DND-41 (cell line): ENCODE measurements at regions not wholly inside any gene's neighbourhood (a gene's known extent, or its start where the extent isn't known, plus 50 kb on each side); places are given as distances from the start of the nearest gene placed in this dataset.

ENCODE experiments used
- ATAC-seq: fragments of 200-7000 bp; cut with Tn5 transposase; 3 replicates; pipeline ENCODE4 v1.9.1; 2021; ENCODE audit warnings: low read depth; ENCODE audit not compliant: insufficient read depth
- DNase-seq: peaks from one replicate; pipeline ENCODE4 v3.0.0-alpha.2; 2020
- H2AFZ ChIP-seq: 2 replicates; pipeline ENCODE4 v1.6.0; 2012; ENCODE audit warnings: low read depth, low read length
- H3K27ac ChIP-seq: 2 replicates; pipeline ENCODE4 v1.5.1; 2012; ENCODE audit warnings: low read length, inconsistent platforms
- H3K27me3 ChIP-seq: fragments of 200-600 bp; sonication (generic); 2 replicates; pipeline ENCODE4 v1.6.0; 2012; ENCODE audit warnings: low read length, mild to moderate bottlenecking, inconsistent platforms; ENCODE audit not compliant: insufficient read depth, poor library complexity
- H3K36me3 ChIP-seq: 2 replicates; pipeline ENCODE4 v1.5.1; 2012; ENCODE audit warnings: low read length, inconsistent platforms; ENCODE audit not compliant: insufficient read depth
- H3K4me1 ChIP-seq: 2 replicates; pipeline ENCODE4 v1.5.1; 2012; ENCODE audit warnings: mild to moderate bottlenecking, low read length; ENCODE audit not compliant: insufficient read depth
- H3K4me2 ChIP-seq: 2 replicates; pipeline ENCODE4 v1.6.0; 2012; ENCODE audit warnings: mild to moderate bottlenecking, moderate library complexity, low read length, inconsistent platforms; ENCODE audit not compliant: insufficient read depth
- H3K4me3 ChIP-seq, 2 experiments: fragments of 200-600 bp in 1 of 2; shearing (Covaris generic) in 1 of 2; 2 replicates each; pipeline ENCODE4 v1.5.1; 2012 to 2016; ENCODE audit warnings: inconsistent platforms in 2 of 2, low read length in 2 of 2, mild to moderate bottlenecking in 2 of 2, low read depth in 1 of 2, moderate library complexity in 1 of 2
- H3K79me2 ChIP-seq: 2 replicates; pipeline ENCODE4 v1.6.0; 2012; ENCODE audit warnings: low read length, inconsistent platforms; ENCODE audit not compliant: insufficient read depth
- H3K9ac ChIP-seq: 2 replicates; pipeline ENCODE4 v1.6.0; 2012; ENCODE audit warnings: low read depth, mild to moderate bottlenecking, inconsistent platforms, low read length, moderate library complexity
- H3K9me3 ChIP-seq: 2 replicates; pipeline ENCODE4 v1.5.1; 2012; ENCODE audit warnings: low read length, moderate library complexity, mild to moderate bottlenecking, inconsistent platforms; ENCODE audit not compliant: insufficient read depth, severe bottlenecking
- H4K20me1 ChIP-seq: 2 replicates; pipeline ENCODE4 v1.6.0; 2012; ENCODE audit warnings: low read length; ENCODE audit not compliant: insufficient read depth
- CTCF ChIP-seq: IDR thresholded peaks from 2 replicates; pipeline ENCODE4 v1.5.1; 2012; ENCODE audit warnings: borderline replicate concordance, low read length, moderate library complexity, mild to moderate bottlenecking; ENCODE audit not compliant: poor library complexity, severe bottlenecking; ENCODE audit errors: extremely low read depth
- EZH2 ChIP-seq: IDR thresholded peaks from 3 replicates; pipeline ENCODE4 v1.6.1; 2012; ENCODE audit warnings: borderline replicate concordance, low read depth, mild to moderate bottlenecking, moderate library complexity, low read length, inconsistent platforms; ENCODE audit not compliant: severe bottlenecking

DNA sequence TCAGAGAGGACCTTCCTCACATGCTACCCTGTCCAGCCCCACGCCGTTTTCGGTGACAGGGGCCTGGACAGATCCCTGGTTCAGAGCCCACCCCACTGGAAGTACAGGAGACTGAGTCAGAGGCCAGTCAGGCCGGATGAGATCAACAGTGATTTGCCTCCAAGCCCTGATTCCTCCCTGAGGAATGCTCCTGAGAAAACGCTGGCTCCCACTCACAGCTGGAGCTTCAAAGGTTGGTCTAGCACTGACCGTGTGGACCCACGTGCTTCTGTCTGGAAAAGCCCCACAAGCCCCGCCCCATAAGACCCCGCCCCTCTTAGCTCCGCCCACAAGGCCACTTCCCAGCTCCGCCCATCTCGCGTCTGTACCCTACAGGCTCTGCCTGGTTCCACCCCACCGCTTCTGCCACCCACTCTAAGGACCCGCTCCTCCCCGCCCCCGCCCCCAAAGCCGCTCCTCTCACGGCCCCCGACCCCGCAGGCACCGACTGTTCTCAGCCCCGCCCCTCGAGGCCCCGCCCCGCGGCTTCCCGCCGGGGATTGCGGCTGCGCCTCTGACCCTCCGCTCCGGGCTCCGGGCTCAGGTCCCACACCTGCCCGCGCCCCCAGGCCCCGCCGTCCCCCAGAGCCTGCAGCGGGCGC is 64.9 kb upstream of the BHLHE23 start:
- Histone ChIP-seq H3K27ac (no peak overlapping the region), H4K20me1 (peaks cover 47% of the 10 kb centered on the region), H3K9ac (no peak overlapping the region), H3K79me2 (no peaks in the 10 kb centered on the region), H3K4me3 (no peak overlapping the region), H3K4me1 (no peaks in the 10 kb centered on the region), H2AFZ (no peak overlapping the region), H3K9me3 (peaks cover 7% of the 10 kb centered on the region), H3K36me3 (no peaks in the 10 kb centered on the region), H3K4me2 (no peak overlapping the region), H3K27me3 (no peaks in the 10 kb centered on the region)
- DNase-seq: no peak
- TF ChIP-seq EZH2 (no peak), CTCF (no peak)
- ATAC-seq: no peak

GRCh38 chr20:63070771-63071540 is 64.2 kb upstream of the BHLHE23 start:
- no peaks in the 10 kb centered on the region for H3K36me3 ChIP-seq
- no peak overlapping the region for H3K4me2 ChIP-seq
- no peak for DNase-seq
- H4K20me1 ChIP-seq: peaks cover 52% of the 10 kb centered on the region
- peaks cover under 1% of the 10 kb centered on the region for H3K9me3 ChIP-seq
- no peak overlapping the region for H2AFZ ChIP-seq
- H3K27me3 ChIP-seq: no peaks in the 10 kb centered on the region
- no peak overlapping the region for H3K27ac ChIP-seq
- ATAC-seq: no peak
- no peaks in the 10 kb centered on the region for H3K79me2 ChIP-seq
- no peak for TF ChIP-seq CTCF
- no peak for TF ChIP-seq EZH2
- no peaks in the 10 kb centered on the region for H3K4me1 ChIP-seq
- no peak overlapping the region for H3K4me3 ChIP-seq
- no peak overlapping the region for H3K9ac ChIP-seq

DNA sequence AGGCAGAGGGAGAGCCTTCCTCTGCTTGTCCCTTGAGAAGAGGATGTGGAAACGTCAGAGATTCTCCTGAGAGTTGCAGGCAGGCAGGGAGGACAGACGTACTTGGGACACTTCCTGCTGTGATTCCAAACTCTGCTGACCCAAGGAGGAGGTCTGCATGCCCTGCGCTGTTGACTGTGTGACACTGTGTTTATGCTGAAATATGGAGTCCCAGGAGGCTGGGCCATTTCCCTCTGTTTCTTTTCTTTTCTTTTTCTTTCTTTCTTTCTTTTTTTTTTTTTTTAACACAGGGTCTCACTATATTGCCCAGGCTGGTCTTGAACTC is 63.5 kb upstream of the BHLHE23 start:
- Histone ChIP-seq H3K79me2 (no peaks in the 10 kb centered on the region), H3K9ac (no peak overlapping the region), H4K20me1 (peaks cover 57% of the 10 kb centered on the region), H3K4me2 (no peak overlapping the region), H3K27me3 (no peaks in the 10 kb centered on the region), H2AFZ (no peak overlapping the region), H3K9me3 (no peaks in the 10 kb centered on the region), H3K27ac (no peak overlapping the region), H3K36me3 (no peaks in the 10 kb centered on the region), H3K4me1 (no peaks in the 10 kb centered on the region), H3K4me3 (no peak overlapping the region)
- ATAC-seq (no peak), DNase-seq (no peak)
- TF ChIP-seq EZH2: no peak
- TF ChIP-seq CTCF: no peak
